ENCODE measurements at regions not wholly inside any gene's neighbourhood (a gene's known extent, or its start where the extent isn't known, plus 50 kb on each side); places are given as distances from the start of the nearest gene placed in this dataset.

DNA sequence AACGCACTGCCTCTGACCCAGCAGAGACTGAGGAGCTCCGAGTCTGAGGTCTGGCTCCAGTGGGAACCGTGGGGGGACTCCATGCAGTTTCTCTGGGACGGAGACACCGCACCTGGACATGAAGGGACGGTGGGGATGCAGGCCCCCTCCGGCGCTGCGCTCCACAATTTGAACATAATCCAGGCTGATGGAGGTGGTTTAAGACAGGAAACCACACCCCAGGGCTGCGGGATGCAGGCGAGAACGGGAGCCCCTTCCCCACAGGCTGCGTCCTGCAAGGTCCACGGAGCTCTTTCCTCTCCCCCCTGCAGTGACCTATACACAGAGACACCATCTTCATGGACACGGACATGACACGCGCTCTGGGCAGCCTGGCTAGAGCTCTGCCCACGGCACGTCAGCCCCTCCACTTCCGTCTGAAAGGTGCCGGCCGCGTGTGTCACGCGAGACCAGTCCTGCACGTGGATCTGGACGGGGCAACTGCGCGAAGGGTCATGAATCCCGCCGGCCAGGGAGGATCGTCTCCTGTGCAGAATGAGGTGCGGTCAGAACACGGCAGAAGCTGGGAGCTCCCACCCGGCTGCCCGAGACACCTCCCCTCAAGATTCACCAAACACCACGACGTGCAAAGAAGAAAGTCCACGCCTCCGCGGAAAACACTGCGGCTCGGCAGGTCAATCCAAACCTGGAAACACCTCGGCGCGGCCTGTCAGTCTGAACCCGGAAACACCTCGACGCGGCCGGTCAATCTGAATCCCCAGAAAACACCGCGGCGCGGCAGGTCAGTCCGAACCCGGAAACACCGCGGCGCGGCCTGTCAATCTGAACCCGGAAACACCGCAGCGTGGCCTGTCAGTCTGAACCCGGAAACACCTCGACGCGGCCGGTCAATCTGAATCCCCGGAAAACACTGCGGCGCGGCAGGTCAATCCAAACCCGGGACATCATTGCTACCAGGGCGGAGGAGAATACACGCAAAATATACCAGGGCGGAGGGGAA, 212.4 kb downstream of the BRD1 start (continued):
- no peak for TF ChIP-seq MAZ (IDR thresholded peaks at IDR 0.05; ENCODE audit: borderline replicate concordance, low read depth, low read length)

DNA sequence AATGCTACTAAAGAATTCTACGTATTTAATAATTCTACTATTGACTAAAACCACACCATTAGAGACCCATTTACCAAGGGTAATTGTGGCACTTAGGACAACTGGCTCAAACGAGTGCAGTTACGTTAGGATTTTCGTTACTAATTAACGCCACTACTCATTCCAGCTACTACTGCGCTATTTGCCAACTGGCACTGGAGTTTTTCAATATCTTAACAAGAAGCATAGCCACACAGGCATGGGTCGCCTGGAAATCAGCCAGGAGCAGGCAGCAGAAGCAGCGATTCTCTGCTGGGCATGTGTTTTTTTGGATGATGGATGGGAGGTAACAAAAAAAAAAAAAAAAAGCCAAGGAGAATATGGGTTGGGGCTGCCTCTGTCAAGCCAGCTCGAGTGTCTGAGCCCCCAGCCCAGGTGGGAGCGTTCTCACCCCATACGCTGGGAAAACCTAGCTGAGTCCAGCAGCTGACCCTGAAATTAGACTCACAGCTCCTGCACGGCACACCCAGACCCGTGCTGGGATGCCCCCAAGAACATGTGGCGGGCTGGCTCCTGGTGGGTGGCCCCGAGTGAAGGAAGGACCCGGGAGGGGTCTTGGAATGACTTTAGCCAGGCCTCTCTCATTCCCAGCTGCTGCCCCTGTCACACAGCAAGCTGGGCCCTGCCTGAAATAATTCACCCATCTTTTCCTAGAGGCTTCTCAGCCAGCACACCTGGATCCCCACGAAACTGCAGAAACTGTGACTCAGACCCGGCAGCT, 214.0 kb downstream of the BRD1 start:
- intact Hi-C loops (cut with micrococcal nuclease) = no loop called here
- no peak overlapping the region for H2AK9ac ChIP-seq (replicated peaks; ENCODE audit: low read depth, low read length, poor library complexity)
- no peaks in the 10 kb centered on the region for H3K36me3 ChIP-seq (ENCODE audit: control insufficient read depth, insufficient read depth, low read length)
- in situ Hi-C loops (cut with MboI; ENCODE audit: low sequenced_read_pairs) = no loop called here
- H3K9me3 ChIP-seq (ENCODE audit: control insufficient read depth, insufficient read depth, low read length) = peaks cover 48% of the 10 kb centered on the region
- DNase-seq = no peak
- H2BK120ac ChIP-seq (ENCODE audit: low read depth, low read length) = no peak overlapping the region
- dilution Hi-C loops (cut with HindIII; ENCODE audit: low sequenced_read_pairs, unreplicated experiment) = no loop called here
- H3K56ac ChIP-seq (ENCODE audit: extremely low read depth, insufficient read depth, low read length) = no peak overlapping the region
- no peak overlapping the region for H4K91ac ChIP-seq (ENCODE audit: insufficient read depth, low read depth, low read length)
- H2AFZ ChIP-seq (replicated peaks; ENCODE audit: low read length, poor library complexity) = no peak overlapping the region
- no peaks in the 10 kb centered on the region for H3K9me1 ChIP-seq (ENCODE audit: insufficient read depth, low read length)
- H3K79me1 ChIP-seq (ENCODE audit: low read depth in 1 of 2, low read length in 2 of 2) = no peaks in the 10 kb centered on the region
- no peak overlapping the region for H4K8ac ChIP-seq (ENCODE audit: low read depth in 2 of 2, low read length in 2 of 2)
- H3K27ac ChIP-seq (ENCODE audit: insufficient read depth, low read length) = no peak overlapping the region
- no peaks in the 10 kb centered on the region for H3K4me1 ChIP-seq (ENCODE audit: control insufficient read depth, insufficient read depth, low read length)
- no peaks in the 10 kb centered on the region for H3K27me3 ChIP-seq (ENCODE audit: control insufficient read depth, insufficient read depth, low read length)
- no peak overlapping the region for H3K4ac ChIP-seq (ENCODE audit: low read depth, low read length)
- no peak overlapping the region for H3K18ac ChIP-seq (ENCODE audit: low read depth, low read length)
- no peaks in the 10 kb centered on the region for H4K20me1 ChIP-seq (ENCODE audit: insufficient read depth, low read length)
- POLR2A ChIA-PET (ENCODE audit: unreplicated experiment) = no interaction called here
- H2BK15ac ChIP-seq (ENCODE audit: low read depth, low read length) = no peak overlapping the region
- 62% methylated on average over 8 of the region's 18 CpGs; no CpG with 5 or more reads in 1 of the 2 experiments for WGBS, 2 experiments (ENCODE audit: extremely low coverage in 2 of 2, insufficient read length in 1 of 2)
- no peak overlapping the region for H2BK20ac ChIP-seq (ENCODE audit: low read depth, low read length)
- CTCF ChIA-PET = interaction anchor here (0.6 kb wide), 1 partner anchor 1640 kb away, joined by 6 read pairs; no protein-coding TSS in a partner anchor
- H2BK5ac ChIP-seq (ENCODE audit: low read depth, low read length, poor library complexity, severe bottlenecking) = no peak overlapping the region
- no peak overlapping the region for H3K9ac ChIP-seq (ENCODE audit: low read depth, low read length)
- H2AK5ac ChIP-seq (ENCODE audit: low read depth, low read length) = no peak overlapping the region
- no peak overlapping the region for H4K5ac ChIP-seq (ENCODE audit: low read depth, low read length)
- H3K23ac ChIP-seq (ENCODE audit: low read depth, low read length) = no peak overlapping the region
- H3K4me2 ChIP-seq (ENCODE audit: low read depth, low read length) = no peak overlapping the region
- H3K4me3 ChIP-seq (ENCODE audit: insufficient read depth, low read depth, low read length) = no peak overlapping the region
- no peak for ATAC-seq (ENCODE audit: low read depth)
- no TSS peak for BruUV-seq (replicated peaks)
- H3K14ac ChIP-seq (replicated peaks; ENCODE audit: low read depth, low read length) = no peak overlapping the region
- TF ChIP-seq MAZ (IDR thresholded peaks at IDR 0.05; ENCODE audit: borderline replicate concordance, low read depth, low read length) = no peak
- TF ChIP-seq MXI1 (IDR thresholded peaks at IDR 0.05; ENCODE audit: borderline replicate concordance, low read depth, low read length) = no peak
- no peak for TF ChIP-seq SMC3 (IDR thresholded peaks at IDR 0.05; ENCODE audit: low read depth, low read length)
- TF ChIP-seq CHD1 (IDR thresholded peaks at IDR 0.05; ENCODE audit: low read depth, low read length) = no peak
- no peak for TF ChIP-seq CEBPB (IDR thresholded peaks at IDR 0.05; ENCODE audit: low read depth, low read length)
- no peak for TF ChIP-seq RAD21 (IDR thresholded peaks at IDR 0.05; ENCODE audit: low read length)
- no peak for TF ChIP-seq RFX5 (IDR thresholded peaks at IDR 0.05; ENCODE audit: low read depth, low read length)
- TF ChIP-seq, protein P1, sequence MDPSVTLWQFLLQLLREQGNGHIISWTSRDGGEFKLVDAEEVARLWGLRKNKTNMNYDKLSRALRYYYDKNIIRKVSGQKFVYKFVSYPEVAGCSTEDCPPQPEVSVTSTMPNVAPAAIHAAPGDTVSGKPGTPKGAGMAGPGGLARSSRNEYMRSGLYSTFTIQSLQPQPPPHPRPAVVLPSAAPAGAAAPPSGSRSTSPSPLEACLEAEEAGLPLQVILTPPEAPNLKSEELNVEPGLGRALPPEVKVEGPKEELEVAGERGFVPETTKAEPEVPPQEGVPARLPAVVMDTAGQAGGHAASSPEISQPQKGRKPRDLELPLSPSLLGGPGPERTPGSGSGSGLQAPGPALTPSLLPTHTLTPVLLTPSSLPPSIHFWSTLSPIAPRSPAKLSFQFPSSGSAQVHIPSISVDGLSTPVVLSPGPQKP (IDR thresholded peaks at IDR 0.05; ENCODE audit: borderline replicate concordance, low read depth, low read length) = no peak
- no peak for TF ChIP-seq RCOR1 (IDR thresholded peaks at IDR 0.05; ENCODE audit: insufficient replicate concordance, low read length)
- TF ChIP-seq BHLHE40 (IDR thresholded peaks at IDR 0.05; ENCODE audit: low read depth, low read length) = no peak
- TF ChIP-seq, protein P2, sequence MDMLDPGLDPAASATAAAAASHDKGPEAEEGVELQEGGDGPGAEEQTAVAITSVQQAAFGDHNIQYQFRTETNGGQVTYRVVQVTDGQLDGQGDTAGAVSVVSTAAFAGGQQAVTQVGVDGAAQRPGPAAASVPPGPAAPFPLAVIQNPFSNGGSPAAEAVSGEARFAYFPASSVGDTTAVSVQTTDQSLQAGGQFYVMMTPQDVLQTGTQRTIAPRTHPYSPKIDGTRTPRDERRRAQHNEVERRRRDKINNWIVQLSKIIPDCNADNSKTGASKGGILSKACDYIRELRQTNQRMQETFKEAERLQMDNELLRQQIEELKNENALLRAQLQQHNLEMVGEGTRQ (IDR thresholded peaks at IDR 0.05; ENCODE audit: low read depth, low read length) = no peak

Data from IMR-90 (cell line).